NCI-H2107 treated with DMSO at 0.1 percent for 48 hours (cell line): ENCODE measurements at regions not wholly inside any gene's neighbourhood (a gene's known extent, or its start where the extent isn't known, plus 50 kb on each side); places are given as distances from the start of the nearest gene placed in this dataset.

Experiments used
- DNase-seq: peaks from one replicate; lab custom pipeline; 2025; ENCODE audit not compliant: unreplicated experiment; lab: John Stamatoyannopoulos, UW

DNA sequence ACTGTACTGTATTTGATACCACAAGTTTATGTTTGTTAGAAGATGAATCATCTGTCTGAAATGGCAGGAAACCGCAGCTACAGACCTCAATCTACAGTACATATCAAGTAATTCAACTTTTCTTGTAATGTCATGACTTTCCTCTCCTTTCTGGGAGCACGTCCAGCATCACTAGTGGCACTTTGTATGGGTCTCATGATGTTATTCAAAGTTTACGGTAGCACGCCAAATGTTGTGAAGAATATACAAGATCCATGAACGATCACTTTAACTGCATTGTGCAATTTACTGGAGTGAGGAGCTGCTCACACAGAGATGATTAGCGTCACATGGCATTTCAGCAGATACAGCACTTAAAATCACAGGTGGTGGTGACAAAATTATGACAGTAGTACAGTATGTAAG lies 257.8 kb upstream of the GNAI1 start:
- no peak for DNase-seq

DNA sequence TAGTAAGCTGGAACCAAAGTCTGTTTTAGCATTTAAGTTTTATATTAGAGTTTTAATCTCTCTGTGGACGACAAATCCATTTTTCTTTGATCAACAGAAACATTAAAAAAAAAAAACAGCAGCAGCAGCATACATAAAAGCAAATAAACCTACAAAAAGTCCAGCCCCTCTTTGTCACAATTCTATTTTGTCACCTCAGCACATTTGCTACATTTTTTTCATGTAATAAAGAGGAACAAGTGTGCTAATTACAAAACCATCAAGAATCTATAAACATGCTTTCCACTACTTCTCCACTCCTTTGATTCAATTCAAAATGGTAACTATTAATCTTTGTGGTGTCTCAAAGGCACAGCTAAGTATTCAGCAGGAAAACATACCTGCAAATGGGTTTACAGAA lies 259.8 kb upstream of the GNAI1 start:
- no peak for DNase-seq

DNA sequence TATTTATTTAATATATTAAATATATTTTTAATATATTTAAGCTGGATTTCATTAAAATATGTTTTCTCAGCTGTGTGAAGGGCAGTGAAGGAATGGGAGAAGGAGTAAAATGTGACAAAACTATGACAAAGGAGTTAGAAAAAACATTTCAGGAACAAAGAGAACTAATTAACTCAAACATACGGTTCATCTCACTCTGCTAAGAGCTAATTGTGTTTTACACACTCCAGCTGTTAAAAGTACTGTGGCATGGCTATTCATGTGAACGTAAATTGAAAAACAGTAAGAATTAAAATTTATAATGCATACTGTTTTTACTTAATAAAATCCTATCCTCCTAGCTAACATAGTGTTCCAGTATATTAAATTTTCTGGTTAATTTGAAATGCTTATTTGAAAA lies 262.5 kb upstream of the GNAI1 start:
- DNase-seq, result no peak

DNA sequence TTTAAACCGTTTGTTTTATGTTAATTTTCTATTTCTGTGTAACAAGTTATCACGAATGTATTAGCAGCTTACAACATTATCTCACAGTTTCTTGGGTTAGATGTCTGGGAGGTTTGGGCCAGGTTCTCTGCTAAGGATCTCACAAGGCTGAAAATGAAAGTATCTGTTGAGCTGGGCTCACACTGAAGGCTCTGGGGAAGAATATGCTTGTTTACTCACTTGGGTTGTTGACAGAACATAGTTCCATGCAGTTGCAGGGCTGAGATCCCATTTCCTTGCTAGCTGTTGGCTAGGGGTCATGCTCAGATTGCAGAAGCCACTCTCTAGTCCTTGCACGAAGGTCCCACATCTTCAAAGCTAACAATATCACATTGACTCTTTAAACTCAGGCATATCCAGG lies 266.6 kb upstream of the GNAI1 start:
- DNase-seq, result no peak

DNA sequence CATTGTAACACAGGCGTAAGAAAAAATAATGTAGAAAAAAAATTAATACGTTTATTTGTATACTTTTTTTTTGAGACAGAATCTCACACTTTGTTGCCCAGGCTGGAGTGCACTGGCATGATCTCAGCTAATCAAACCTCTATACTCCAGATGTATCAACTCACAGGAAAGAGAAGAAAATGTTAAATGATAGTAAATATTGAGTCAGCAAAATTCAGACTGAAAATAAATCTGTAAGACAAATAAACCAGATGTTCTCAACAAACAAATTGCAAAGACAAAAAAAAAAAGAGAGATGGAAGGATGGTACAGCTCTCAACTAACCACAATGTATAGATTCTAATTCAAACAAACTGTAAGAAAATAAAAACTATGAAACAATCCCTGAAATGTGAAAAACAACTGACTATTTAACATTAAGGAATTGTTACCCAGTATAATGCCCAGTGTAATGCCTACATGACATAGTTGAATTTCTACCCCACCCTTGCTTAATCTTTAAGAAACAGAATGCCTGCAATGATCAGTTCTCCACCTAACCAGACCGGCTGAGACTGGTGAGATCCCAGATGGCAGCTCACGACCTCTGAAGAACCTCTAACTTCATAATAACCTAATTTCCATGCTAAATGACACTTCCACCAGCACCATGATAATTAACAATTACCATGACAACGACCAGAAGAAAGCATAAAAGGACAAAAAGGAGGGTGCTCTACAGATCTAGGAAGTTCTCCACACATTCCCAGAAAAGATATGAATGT lies 272.0 kb upstream of the GNAI1 start:
- no peak for DNase-seq

DNA sequence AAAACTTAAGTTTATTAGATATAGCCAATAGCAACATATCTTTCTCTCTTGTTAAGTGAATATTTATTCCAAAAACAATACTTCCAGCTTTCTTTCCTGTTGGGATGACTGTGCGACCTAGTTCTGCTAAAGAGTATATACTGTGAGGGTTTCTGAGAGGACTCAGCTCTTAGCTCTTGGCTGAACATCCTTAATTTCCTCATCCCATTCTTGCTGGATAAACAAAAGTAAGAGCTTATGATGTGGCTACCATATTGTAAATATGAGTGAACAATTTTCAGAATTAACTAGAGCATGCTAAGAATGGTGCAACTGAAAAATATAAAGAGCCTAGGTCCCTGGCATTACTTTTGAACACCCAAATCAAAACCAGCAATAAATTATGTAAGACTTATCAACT lies 279.5 kb upstream of the GNAI1 start:
- DNase-seq, result no peak

DNA sequence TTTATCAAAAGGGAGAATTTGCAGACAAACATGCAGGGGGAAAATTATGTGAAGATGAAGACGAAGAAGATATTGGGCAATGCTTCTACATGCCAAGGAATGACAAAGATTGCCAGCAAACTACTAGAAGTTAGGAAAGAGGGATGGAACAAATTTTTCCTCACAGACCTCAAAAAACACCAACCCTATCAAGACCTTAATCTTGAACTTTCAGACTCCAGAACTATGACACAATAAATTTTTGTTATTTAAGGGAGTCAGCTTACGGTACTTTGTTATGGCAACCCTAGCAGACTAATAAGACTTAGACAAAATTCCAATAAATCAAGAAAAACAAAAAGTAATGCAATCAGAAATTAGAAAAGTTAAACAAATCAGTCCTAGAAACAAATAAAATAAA lies 280.0 kb upstream of the GNAI1 start:
- DNase-seq, result no peak

DNA sequence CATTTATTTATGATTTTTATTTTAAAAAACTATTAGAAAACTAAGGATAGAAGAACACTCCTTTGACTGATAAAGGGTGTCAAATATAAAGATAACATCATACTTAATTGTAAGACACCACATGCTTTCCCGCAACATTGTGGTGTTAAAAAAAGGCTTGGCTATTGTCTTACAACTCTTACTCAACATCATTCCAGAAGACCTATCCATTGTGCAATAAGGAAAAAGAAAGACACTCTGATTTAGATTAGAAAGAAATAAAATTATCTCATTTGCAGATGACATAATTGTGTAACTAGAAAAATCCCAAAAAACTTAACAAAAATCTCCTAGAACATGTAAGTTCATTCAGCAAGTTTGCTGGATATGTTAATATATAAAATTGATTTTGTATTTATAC lies 296.7 kb upstream of the GNAI1 start:
- no peak for DNase-seq

DNA sequence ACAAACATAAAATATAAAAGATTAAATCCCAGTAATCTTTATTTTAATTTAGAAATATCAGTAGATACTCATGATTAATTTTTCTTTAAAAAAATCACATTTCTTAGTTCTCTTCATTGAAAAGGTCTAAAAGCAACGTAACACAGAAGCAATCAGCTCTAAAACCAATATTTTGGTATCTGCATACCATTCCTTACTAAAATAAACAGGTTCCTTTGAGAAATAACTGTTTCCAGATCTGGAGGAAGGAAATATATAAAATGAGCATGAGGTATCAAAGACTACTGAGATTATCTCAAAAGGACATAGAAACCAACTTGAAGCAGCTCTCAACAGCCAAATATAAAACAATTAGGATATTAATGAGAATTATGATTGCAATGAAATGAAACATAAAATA lies 301.0 kb upstream of the GNAI1 start:
- no peak for DNase-seq

DNA sequence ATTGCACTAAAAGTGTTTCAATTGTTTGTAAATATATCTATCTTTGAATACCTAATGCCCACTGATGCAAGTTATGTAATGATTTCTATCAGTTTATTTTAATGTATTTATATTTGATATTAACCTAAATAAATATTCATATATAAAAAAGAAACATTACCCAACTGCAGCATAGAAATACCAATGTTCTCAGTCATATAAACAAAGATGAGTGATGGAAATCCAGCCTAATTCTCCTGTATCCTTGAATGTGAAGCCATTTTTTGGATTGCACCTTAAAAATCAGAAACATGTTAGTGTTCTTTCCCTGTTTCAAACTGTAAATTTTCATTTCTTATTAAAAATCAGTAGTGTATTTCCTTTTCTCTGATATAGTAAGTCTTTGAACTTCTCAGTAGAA lies 305.8 kb upstream of the GNAI1 start:
- no peak for DNase-seq

DNA sequence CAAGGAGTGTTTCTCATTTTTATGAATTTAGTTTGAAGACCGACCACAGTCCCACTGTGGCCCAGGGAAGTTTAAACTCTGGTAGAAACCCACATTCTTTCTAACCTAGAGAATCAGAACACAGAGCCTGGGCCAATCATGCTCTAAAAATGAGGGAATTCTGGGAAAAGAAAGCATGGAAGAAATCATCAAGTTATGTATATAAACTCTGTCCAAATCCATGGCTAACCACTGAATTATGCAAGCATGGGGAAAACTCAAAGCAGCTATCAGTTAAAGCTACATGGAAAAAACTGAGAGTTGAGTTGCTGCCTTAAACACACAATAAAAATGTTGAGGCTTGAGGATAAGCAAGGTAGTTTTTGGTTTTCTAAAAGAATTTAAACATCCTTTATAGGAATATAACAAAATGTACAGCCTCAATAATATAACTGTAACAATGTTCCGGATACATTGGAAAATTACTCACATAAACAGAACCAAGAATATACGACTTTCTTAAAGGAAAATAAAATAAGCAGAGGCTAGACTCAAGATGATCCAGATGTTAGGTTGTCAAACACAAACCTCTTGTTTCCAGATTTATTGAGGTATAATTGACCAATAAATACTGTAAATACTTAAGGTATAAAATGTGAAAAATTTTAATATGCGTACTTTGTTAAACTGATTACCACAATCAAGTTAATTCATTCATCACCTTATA lies 311.2 kb upstream of the GNAI1 start:
- no peak for DNase-seq

DNA sequence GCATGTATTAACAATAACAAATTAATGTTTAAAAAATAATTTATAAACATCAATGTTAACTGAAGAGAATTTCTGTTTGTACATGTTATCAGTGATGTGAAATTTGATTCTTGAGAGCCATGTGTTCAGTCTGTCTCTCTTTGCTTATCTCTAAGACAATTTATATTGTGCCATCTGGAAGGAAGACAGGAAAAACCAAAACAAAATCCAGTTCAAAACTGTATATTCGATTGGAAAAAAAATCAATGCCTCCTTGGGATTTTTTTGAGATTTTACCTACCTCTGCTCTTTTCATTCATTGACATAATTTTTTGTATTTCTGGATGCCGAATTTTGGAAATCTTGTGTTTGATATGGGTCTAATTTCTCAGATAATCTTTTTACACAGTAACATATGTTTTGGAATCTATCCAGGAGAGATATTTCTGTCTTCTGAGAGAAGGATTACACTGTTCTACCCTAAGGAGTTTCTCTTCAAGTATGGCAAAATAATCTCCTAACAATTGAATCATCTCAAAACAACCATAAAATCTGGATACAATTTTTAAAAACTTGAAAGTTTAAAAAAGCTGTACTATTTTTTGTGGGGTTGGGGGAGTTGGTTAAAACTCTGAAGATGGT lies 311.9 kb upstream of the GNAI1 start:
- no peak for DNase-seq

DNA sequence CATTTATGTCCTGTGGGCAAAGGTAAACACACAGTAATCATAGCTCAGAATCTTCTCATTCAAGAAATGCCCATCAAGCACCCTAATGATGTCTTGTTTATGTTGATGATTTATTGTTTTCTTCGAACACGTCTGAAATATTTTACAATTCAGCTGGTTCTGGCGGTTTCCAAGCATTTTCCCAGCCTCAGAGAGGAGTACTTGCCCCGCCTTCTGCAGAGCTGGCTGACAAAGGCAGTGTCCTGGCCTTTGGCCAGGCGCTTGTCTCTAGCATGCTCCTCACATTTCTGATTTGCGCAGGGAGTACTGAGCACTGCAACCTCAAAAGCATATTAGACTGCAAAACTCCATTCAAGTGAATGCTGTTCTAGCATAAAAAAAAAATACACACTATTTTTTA lies 314.2 kb upstream of the GNAI1 start:
- DNase-seq, result peak; percentile 57

DNA sequence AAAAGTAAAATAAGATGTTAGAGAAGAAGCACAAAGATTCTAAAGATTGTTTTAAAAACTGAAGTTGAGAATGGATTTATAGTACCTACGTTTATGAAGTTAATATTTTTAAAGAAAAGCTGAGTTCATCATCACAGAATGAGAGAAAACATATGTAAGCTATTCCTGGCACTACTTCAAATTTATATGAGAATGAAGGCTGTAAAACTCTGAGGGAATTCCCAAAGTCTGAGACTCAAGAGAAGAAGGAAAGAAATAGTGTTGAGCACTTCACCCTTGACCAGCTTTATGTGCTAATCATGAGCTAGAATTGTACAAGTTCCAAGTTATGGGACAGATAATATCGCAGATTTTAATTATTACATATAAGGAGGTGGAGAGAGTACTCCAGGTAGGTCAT lies 323.7 kb upstream of the GNAI1 start:
- no peak for DNase-seq

DNA sequence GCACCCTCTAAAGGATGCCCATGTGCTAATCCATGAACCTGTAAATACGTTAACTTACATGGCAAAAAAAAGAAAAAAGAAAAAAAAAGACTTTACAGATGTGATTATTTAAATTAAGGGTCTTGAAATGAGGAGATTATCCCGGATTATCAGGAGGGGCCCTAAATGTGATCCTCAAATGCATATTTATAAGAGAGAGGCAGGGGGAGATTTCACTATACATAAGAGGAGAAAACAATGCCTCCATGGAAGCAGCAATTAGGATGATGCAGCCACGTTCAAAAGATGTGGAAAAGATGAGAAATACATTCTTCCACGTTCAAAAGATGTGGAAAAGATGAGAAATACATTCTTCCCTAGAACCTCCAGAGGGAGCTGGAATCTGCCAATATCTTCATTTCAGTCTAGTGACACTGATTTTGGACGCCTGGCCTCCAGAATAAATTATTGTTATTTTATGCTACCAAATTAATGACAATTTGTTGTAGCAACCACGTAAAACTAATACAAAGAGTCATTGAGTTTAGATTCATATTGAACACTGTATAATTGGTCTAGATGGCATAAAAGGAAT lies 328.4 kb upstream of the GNAI1 start:
- no peak for DNase-seq

DNA sequence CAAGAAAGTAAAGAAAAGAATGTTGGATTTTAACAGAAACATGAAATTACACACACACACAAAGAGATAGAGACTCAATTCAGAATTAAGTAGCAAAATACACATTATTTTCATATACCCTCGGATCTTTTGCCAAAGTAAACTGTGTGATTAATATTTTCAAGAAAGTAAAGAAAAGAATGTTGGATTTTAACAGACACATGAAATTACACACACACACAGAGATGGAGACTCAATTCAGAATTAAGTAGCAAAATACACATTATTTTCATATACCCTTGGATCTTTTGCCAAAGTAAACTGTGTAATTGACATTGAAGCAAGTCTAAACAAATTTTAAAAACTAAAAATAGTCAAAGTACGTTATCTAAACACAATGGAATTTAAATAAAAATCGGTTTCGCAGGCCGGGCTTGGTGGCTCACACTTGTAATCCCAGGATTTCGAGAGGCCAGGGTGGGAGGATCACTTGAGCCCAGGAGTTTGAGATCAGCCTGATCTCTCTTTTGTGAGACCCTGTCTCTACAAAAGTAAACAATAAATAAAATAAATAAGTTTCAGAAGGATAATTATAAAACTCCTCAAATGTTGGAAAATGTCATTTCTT lies 337.3 kb upstream of the MAGI2 start:
- DNase-seq, result no peak

DNA sequence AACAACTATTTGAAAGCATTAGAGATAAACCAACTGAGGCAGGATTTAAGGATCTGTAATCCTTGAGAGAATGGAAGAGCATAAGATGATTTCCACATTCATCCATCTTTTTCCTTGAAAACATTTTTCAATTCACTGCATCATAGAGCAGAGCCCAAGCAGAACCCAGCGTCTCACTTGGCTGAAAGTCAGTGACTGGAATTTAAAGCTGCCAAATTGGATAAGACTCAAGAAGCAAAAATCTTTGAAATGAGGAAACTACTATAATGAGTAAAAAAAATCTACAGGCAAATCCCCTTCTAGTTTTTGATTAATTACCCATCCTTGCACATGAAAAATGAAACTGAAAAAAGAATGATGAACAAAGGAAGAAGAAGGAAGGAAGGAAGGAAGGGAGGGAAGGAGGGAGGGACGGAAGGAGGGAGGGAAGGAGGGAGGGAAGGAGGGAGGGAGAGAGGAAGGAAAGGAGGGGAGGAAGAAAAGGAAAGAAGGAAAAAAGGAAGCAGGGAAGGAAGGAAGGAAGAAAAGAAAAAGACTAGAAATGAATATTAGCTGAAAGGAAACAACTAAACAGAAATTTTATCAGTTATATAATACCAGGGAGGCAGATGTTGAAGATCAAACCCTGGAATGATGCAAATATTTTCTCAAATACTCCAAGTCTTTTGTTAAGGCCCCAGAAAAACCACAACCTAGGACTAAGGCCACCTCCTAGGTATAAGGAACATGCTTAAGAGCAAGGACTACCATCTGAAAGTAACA lies 336.3 kb upstream of the MAGI2 start:
- DNase-seq, result no peak

DNA sequence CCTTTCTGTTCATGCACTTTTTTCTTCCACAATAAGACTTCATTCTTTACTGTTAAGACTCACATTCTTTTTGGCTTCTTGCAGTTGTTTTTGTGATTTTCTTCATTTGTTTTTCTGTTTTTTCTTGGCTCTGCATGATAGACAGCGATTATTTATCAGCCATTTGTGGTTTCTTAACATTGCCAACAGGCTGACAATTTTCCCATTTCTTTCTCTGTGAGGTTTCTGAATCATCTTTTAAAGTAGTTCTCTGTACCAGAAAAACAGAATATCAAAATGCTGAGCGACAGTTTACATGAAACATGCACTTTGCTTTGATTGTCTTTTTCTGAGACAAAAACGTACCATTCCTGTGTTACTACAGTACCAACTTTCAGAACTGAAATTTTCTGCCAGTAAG lies 334.2 kb upstream of the MAGI2 start:
- no peak for DNase-seq

DNA sequence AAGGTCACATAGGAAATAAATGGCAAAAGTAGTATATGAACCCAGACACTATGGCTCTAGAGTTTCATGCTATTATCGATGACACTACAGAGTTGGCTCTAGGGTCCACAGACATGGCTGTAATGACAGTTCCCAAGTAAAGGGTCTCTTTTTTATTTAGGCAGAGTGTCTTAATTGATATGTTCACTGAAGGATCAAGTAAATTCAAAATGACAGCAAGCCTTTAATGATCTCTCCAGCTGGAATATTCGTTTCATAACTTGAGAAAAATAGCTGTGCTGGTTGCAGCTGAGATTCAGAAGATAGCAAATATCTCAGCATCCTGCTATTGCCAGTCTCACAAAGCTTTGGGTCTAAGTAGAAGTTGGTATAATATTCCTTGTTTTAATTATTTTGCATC lies 333.6 kb upstream of the MAGI2 start:
- no peak for DNase-seq

DNA sequence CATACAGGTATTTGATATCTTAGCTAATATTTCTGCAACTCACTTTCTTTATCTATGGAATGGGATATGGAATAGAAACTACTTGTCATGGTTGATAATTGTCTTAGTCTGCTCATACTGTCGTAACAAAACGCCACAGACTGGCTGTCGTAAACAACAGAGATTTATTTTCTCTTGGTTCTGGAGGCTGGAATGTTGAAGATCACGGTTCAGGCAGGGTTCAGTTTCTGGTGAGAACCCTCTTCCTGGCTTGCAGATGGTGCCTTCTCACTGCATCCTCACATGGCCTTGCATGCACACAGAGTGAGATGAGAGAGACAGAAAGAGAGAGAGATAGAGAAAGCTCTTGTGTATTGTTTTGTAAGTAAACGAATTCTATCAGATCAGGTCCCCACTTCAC lies 332.7 kb upstream of the MAGI2 start:
- DNase-seq, result no peak

DNA sequence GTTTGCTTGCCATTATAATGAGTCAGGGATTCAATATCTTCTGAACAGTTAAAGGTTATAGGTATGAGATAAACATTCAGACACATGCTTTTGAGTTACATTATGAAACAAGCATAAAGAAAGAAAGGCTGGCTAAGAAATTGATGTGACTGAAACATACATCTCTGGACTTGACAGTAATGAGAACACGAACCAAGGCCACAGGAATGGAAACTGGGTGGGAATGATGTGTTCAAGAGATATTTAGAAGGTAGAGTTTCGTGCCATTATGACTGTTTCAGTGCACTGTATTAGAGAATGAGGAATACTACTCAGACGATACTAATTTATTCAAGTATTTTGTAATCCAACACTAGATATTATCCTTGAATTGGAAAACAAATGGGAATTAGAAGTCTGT lies 332.1 kb upstream of the MAGI2 start:
- DNase-seq, result no peak
